NCI-H2081 (cell line): ENCODE measurements at regions not wholly inside any gene's neighbourhood (a gene's known extent, or its start where the extent isn't known, plus 50 kb on each side); places are given as distances from the start of the nearest gene placed in this dataset.

Experiments used
- DNase-seq, 2 experiments: peaks; one replicate each; lab custom pipeline; 2025; lab: John Stamatoyannopoulos, UW

DNA sequence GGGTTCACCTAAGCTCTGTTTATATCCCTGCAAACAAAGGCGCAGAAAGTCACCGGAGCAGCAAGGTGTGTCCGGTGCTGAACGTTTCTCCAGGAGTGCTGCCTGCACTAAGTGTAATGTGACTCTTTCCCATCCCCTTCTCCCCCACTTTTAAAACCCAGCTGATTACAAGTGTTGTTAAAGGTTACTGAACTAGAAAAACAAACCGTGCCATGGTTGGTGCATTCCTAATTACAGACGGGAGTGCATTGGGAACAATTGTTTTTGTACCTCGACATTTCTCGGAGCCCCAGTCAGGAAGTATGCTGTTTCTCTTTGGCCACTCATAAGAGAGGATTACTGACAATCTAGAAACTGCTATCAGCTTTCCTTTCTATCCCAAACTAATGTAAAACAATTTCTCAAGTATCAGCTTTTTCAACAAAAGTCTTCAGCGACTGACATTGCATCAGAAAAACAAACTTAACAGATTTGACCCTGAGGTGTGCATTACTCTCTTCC is 441.0 kb upstream of the SALL1 start:
- DNase-seq, result peak in 1 of 2 experiments; percentile 9

DNA sequence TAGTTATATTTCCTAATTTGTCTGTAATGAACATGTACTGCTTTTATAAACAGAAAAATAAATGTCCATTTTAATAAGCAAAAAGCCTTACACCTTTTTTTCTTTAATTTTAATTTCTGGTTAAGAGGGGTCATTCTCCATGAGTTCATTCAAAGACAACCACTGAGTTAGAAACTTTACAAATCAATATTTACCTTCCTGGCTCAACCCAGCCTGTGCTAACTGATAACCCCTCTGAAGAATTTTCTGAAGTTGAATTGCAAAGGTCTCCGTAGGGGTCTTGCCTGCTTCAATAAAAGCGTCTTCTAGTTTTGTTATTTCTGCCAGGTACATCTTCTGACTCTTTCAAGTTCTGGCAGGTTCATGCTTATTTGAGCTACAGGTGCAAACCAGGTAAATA is 440.4 kb upstream of the SALL1 start:
- DNase-seq, result no peak

DNA sequence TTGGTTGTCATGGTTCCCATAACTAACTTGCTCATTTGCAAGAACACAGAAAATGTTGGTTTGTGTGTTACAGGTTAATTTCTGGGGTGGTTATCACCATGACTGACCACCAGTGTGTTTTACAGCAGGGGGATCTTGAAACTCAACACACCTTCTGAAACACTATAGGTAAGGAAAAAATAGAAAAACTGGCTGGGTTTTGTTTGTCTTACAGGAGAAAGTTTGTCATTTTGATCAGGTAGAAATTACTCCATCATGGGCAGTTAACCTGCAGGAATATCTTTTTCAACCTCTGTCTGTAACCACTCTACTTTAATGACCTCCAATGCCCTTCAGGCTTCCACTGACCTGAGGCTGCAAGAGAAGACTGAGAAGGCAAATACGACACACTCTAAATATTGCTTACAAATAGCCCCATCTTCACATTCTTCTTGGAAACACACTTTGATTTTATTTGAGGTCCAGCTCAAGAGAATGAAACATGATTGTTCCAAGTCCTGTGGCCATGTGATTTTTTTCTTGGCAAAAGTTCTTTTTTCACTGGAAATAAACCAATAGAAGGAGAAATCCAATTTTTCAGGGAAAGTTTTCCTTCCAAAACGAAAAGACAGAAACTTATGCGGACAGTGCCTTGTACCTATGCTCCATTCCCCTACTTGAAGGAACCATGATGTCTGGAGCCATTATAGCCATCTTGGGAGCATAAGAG is 428.7 kb upstream of the SALL1 start:
- DNase-seq, result no peak

DNA sequence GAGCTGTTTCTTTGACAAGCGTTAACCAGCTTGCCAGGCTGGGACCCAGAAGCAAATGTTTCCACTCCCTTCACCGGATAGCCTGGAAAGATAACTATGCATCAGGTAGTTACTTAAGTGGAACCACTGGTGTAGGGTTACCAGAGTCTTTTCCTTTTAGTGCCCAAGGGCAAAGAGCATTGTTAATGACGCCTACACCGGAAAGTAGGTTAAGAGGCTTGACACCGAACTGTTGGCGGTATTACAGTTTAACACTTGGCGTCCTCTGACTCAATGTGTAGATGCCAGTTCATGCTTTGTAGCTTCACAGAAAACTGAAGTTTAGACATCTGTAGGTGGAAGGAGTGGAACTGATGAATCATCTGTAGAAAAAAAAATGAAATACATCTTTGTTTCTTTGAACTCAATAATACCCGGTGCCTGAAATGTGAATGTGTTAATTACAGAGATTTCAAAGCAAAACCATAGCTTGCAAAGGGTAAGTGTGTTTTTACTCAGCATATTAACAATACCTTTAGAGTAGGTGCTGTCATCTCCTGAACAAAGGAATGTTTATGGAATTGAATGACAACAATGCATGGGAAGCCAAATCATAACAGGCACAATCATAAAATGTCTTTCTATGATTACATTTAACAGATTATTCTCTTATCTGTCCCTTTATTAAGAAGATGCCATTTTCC is 426.7 kb upstream of the SALL1 start:
- DNase-seq, result no peak

DNA sequence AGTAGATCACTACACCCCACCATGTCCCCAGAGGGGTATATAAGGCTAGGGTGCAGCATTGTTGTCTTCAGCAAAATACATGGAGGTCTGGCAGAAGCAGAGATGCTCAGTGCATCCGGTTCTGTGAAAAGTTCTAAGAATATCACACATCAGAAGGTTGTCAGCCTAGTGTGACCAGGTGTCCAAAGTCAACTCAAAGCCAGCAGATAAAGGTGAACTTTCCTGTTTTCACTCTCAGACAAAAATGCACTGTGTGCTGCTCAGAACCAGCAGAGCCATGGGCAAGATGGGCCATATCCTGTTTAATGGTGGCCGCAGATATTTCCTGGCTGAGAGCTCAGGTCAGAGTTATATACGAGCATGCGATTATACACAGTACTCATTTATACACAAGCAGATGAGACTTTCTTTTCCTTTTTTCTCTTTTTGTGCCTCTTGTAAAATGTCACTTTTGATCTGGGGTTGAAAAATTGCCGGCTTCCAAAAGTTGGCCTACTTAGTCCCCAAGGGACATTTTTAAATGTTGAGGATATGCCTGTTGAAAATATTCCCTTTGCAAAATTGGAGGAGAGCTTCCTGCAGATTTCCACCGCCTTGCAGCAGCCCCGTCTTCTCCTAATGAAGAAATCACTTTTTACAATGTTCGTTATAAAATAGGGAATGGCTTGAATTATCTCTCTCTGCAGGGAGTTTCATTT is 425.6 kb upstream of the SALL1 start:
- no peak for DNase-seq

DNA sequence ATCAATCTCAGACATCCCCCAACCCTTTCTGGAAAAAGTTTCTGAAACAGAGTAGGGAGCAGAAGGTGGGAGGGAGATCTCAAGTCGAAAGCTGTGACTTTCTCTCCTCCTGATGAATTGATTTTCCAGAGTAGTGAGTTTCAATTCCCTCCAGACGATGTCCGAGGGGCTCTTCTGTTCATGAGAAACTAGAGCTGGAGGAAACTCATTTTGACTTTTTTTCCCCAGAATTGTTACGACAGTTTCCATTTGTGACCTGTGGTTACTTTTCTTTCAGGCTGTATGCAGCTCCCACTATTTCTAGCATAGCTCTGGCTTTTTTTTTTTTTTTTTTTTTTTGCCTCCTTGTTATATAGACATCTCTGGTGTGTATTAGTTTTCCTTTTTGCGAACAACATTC is 422.1 kb upstream of the SALL1 start:
- DNase-seq, result no peak

DNA sequence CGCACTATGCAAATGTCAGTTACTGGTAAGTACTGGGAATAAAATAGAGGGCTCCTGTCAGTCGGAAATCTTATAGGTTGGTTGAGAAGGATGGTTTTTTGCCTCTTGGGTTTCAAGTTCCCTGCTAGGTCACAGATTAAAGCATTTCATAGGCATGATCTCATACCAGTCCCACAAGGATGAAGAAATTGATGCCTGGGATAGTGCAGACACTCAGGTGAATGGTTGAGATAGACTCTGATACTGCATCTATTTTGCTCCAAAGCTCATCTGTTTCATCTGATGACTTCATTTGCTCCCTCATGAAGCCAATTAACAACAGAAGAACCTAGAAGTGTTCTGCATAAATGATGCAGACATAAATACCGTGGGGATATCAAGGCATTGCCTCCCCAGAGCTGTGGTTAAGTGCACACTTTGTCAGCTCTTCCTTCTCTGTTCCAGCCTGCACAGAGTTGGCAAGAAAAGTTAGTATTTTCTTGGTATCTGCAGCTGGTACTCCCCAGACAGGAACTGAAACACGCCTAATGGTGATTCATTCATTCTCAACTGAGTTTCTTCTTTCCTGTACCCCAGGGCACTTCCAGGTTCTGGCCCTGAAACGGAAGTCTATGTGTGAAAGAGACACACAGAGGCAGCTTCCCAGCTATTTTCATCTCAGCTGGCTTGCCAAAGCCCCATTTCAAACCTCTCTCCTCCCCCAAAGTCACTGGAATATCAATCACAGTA is 418.3 kb upstream of the SALL1 start:
- no peak for DNase-seq

DNA sequence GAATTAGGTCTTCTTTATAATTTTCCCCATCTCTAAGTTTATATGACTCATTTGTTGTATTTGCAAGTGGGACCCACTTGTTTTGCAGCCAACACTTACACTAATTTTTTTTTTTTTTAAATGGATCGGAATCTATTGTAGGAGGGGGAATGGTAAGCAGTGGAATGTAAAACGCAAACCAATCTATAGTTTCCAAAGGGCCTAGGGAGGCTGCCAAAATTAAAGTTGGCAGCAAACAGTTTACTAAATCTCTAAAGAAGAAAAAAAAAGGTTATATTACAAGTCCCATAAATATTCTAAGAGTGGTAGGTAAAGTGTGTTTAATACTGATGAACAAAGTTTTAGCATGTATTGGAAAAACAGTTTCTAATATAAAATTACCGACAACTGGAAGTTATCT is 416.8 kb upstream of the SALL1 start:
- DNase-seq, result no peak

DNA sequence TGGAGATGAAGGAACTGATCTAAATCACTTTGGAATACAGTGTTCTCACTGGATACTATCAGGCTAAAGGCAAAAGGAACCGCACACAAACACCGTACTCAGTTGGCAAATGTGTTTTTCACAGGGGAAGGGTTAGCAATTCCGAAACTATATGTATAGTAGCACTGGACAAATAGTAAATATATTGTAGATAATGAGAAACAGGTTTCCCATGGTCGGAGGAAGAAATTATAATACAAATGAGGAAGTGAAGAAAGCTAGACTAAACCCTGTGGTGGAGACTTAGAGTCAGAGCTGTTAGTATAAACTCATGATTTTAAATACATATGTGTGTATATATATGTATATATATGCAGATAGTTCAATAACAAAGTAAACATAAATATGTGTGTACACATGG is 414.1 kb upstream of the SALL1 start:
- DNase-seq, result no peak

DNA sequence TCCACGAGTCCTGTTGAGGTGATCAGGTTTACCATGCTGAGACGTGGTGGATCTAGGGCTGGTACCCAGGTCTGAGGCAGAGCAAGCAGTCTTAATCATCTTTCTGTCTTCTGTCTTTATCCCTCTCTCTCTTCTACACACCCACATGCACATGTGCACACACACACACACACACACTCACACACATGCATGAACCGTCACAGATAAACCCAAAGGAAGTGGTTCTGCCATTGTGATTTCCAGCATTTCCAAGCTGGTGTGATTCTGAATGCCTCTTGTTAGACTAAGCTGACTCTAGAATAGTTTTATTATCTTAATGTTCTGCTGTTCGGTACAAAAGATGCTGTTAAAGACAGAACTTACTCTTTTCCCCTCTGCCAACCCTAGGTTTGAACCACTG is 411.8 kb upstream of the SALL1 start:
- no peak for DNase-seq

DNA sequence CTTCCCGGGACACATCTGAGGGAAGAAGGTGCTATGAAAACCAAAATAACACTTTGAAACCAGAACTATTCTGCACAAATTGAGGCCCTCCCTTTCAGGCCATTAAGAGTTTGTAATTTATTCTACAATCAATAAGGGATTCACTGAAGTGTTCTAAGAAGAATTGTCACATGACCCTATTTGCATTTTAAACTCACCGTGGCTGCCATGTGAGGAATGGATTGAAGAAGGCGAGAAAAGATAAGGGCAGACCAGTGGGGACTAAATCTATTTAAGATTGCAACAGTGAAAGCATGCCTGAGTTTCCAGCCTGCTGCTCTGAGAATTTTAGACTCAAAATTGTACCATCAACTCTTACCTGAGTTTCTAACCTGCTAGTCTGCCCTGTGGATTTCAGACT is 408.8 kb upstream of the SALL1 start:
- DNase-seq, result no peak

DNA sequence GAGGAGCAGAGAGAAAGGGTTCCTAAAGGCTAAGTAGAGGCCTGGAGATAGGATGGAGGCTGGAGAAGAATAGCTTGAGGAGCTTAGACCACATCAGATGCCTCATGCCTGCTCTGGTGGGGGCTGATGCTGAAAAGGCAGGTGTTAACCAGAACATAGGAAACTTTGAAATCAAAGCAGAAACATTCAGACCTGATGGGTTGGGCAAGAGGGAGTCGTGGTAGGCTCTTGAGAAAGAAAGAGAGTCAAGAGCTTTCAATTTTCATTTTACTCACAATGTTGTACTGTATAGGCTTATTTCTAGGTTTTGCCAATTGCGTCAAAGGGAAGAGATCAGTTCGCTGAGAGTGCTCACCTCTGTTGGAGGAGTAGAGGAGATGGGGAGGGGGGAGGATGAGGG is 406.6 kb upstream of the SALL1 start:
- DNase-seq, result no peak

DNA sequence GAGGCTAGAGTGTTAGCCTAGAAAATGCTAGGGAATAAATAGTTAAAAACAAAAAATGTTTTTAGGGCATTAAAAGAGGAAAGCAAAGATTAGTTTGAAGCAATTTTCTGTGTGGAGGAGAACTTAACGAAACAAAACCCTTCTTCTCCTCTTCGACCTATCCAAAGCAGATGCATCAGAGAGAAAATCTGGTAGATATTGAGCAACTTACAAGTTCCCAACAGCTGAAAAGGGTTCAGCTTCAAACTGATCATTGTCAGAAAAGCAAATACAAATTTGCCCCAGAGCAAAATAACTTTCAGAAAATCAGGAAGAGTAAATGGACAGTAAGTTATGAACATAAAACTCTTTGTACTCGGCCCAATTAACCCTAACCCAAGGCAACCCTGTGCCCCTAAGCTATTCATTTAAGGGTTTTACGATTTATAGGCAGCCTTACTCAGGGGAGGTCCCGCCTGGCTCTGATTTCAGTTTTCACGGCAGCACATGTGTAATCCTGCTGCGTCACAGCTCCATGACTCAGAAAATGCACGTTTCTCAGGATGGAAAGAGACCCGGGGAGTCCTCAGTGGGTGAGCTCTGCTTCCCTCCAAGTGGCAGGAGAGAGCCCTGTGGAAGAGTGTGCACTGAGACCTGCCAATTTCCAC is 405.7 kb upstream of the SALL1 start:
- DNase-seq, result no peak

DNA sequence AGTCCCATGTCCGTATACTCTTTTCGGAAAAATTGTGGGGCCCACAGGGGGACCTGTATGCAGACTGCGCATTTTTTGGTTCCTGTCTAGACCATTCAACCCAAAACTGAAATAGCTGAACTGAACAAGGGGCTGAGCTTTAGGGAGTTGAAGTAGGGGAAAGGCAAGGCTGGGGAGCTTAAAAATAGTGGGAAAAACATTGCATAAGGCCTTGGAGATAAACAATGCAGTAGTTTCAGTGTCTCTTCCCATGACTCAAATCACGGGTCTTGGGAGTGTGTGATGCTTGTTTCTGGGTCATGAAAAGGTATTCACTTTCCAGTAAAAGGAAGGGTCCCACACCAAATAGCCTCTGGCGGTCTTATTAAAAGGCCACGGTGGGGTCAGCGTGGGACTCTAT is 402.8 kb upstream of the SALL1 start:
- DNase-seq, result no peak

DNA sequence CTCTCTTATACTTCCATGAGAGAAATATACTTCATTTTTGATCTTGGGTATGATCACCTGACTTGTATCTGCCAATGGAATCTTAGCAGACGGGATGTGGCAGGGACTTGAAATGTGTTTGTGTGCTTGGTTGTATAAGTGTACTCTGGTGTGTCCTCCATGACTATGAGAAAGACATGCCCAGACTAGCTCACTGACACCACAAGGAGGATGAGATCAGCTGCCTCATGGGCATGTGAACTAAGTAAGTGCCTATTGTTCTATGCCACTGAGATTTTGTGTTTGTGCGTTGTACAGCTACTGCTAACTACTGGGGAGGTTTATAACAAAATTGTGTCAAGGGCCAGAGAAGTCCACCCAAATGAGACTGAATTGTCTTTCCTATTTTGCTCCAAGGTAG is 402.2 kb upstream of the SALL1 start:
- DNase-seq, result no peak

DNA sequence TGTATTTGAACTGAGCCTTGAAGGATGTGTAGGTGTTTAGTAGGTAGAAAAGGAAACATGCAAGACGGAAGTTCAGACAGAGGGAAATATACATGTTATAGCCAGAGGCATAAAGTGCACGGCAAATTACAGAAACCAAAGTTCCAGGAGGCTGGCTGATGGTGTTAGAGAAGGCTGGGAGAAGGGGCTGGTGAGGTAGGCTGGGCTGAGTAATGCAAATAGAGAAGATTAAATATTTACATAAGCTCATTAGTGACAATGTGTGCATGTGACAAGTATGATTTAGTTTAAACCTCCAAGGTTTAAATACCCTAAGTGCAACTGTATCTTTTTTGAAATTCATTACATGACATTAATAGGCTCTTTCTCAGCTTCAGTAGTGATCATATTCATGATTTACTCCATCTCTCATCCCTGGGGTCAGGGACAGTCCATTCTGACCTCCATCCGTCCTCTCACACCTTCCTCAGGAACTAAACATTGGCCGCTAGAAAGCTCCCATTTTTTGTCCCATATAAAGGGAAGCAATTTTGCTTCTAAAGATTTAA is 399.8 kb upstream of the SALL1 start:
- DNase-seq, result peak in 1 of 2 experiments; percentile 6

DNA sequence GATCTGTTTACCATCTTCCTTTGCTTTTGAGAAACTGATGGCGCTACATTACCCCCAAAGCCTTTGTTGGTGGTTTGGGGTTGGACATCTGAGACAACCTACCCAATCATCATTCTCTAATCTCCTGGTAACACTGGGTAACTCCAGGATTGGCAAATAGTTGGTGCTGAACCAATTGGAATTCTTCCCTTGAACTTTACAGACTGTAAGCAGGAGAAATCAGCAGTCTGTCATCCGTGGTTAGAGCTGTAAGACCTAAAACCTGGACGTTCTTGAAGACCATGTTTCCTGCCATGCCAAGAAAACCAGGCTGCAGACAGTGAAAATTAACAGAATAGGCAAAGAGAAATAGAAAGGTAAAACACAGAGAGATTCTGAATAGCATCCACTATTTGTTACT is 398.8 kb upstream of the SALL1 start:
- no peak for DNase-seq

DNA sequence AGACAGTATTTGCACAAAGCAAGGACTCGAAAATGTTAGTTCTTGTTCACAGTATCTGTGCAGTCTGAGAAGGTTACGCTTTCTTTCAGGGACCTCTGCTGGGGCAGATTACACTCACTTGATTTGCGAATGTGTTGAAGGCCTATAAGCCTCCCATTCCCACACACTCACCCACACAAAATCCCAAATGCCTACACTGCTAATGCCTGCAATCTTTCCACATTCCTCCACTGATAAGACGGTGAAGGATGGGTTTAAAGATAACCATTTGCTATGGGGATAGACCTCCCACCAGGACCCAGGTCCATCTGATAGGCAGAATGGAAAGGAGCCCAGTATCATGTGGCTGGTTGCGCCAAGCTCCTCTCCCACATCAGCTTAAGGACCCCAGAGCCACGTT is 394.9 kb upstream of the SALL1 start:
- DNase-seq, result no peak

DNA sequence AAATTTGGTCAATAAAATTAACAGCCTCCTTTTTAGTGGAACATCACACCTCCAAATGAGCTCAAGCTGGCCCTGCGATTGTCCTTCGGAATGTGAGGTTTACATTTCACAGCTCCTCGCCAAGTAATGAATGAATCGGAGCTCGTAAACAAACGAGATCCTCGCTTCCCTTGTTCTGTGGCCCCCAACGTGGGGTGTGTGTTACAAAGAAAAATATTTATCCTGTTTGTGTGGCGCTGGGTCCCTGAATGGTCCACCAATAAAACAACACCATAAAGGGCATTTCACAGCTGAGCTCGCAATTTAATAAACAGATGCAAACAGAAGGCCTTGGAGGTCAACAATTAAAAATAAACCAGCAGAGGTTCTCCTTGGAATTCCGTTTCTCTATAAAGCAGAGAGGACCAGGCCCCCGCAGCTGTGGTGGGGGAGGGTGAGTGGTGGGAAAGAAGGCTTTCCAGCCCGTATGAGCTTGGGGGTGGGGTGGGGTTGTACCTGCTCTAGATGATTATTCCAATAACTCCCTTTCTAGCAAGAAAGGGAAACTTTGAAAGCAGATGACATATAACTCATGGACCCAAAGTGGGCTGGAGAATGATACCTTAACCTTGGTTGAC is 393.9 kb upstream of the SALL1 start:
- DNase-seq, result no peak

DNA sequence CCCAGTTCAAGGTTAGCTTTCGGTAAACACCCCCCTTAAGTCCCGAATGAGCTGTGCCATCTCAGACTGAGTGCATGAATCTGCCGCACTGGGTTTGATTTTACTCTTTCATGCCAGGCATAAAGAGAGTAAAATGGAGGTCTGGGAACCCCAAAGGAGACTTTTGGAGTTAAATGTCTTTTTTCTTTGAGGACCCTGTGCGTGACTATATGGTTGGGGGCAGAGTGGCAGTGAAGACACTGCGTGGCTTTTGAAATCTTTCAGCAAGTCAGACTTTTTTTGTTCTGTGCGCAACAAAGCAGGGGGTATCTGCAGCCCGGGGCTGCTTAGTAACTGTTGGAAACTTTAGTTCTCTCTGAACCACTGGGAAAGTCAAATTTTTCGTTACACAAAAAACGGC is 392.9 kb upstream of the SALL1 start:
- DNase-seq, result no peak
